ENCODE measurements at regions not wholly inside any gene's neighbourhood (a gene's known extent, or its start where the extent isn't known, plus 50 kb on each side); places are given as distances from the start of the nearest gene placed in this dataset.
"Not testable (repeated sequence)": the region's sequence is repeated elsewhere in the genome, so short reads cannot be mapped to it uniquely, and the experiment has no call there.

- Histone ChIP-seq H2AFZ (ENCODE audit: control insufficient read depth, low read length) (no peak overlapping the region), H4K20me1 (ENCODE audit: control insufficient read depth, extremely low read depth, insufficient read depth, low read length) (no peaks in the 10 kb centered on the region), H3K4me2 (ENCODE audit: control insufficient read depth, extremely low read depth, insufficient read depth, low read depth, low read length) (peak overlapping the region; percentile 22), H3K79me2 (ENCODE audit: control insufficient read depth, insufficient read depth, low read length) (no peaks in the 10 kb centered on the region), H3K27ac (ENCODE audit: control insufficient read depth, insufficient read depth, low read length) (no peak overlapping the region), H3K27me3 (ENCODE audit: control insufficient read depth, extremely low read depth, insufficient read depth, low read length) (no peaks in the 10 kb centered on the region), H3K9me3 (ENCODE audit: control insufficient read depth, low read depth, low read length) (no peaks in the 10 kb centered on the region), H3K4me3 (ENCODE audit: control insufficient read depth in 2 of 3, extremely low read depth in 1 of 3, insufficient read depth in 2 of 3, low read depth in 1 of 3, low read length in 3 of 3) (no peak overlapping the region), H3K4me1 (ENCODE audit: control insufficient read depth, extremely low read depth, insufficient read depth, low read length) (peaks cover 11% of the 10 kb centered on the region), H3K9me1 (ENCODE audit: control insufficient read depth, extremely low read depth, insufficient read depth, low read length) (no peaks in the 10 kb centered on the region), H3K36me3 (ENCODE audit: control insufficient read depth in 2 of 2, extremely low read depth in 1 of 2, insufficient read depth in 2 of 2, low read length in 2 of 2) (no peaks in the 10 kb centered on the region), H3K9ac (ENCODE audit: control insufficient read depth, extremely low read depth, insufficient read depth, low read length) (no peak overlapping the region)
- DNase-seq (ENCODE audit: low read depth, low spot score) = no peak
- TF ChIP-seq CTCF (optimal IDR thresholded peaks at IDR 0.05 in 1 of 3, IDR thresholded peaks at IDR 0.05 in 1 of 3, conservative IDR thresholded peaks at IDR 0.05 in 1 of 3; ENCODE audit: extremely low read depth in 1 of 3, insufficient read depth in 2 of 3, low read length in 3 of 3) = no peak
- no peak for TF ChIP-seq EZH2 (IDR thresholded peaks at IDR 0.05; ENCODE audit: low read length)
- dilution Hi-C loops (cut with MboI; ENCODE audit: extremely low pct_ligation_motif_present, low sequenced_read_pairs) = no loop called here
- FAIRE-seq = no peak
Measured at GRCh38 chr7:65798111-65799075, 74.5 kb upstream of the VKORC1L1 start.

GRCh38 chr7:65800191-65800590, 72.7 kb upstream of the VKORC1L1 start:
- H3K4me2 ChIP-seq (ENCODE audit: control insufficient read depth, extremely low read depth, insufficient read depth, low read depth, low read length); FAIRE-seq; H3K27ac ChIP-seq (ENCODE audit: control insufficient read depth, insufficient read depth, low read length); H3K4me3 ChIP-seq (ENCODE audit: control insufficient read depth in 2 of 3, extremely low read depth in 1 of 3, insufficient read depth in 2 of 3, low read depth in 1 of 3, low read length in 3 of 3); H3K36me3 ChIP-seq (ENCODE audit: control insufficient read depth in 2 of 2, extremely low read depth in 1 of 2, insufficient read depth in 2 of 2, low read length in 2 of 2); H4K20me1 ChIP-seq (ENCODE audit: control insufficient read depth, extremely low read depth, insufficient read depth, low read length); H2AFZ ChIP-seq (ENCODE audit: control insufficient read depth, low read length); H3K9me1 ChIP-seq (ENCODE audit: control insufficient read depth, extremely low read depth, insufficient read depth, low read length); H3K9ac ChIP-seq (ENCODE audit: control insufficient read depth, extremely low read depth, insufficient read depth, low read length); H3K9me3 ChIP-seq (ENCODE audit: control insufficient read depth, low read depth, low read length); dilution Hi-C loops (cut with MboI; ENCODE audit: extremely low pct_ligation_motif_present, low sequenced_read_pairs); DNase-seq (ENCODE audit: low read depth, low spot score); H3K27me3 ChIP-seq (ENCODE audit: control insufficient read depth, extremely low read depth, insufficient read depth, low read length); H3K79me2 ChIP-seq (ENCODE audit: control insufficient read depth, insufficient read depth, low read length): not testable (repeated sequence)
- peaks cover 11% of the 10 kb centered on the region for H3K4me1 ChIP-seq (ENCODE audit: control insufficient read depth, extremely low read depth, insufficient read depth, low read length)

Data from keratinocyte (primary cell).